DND-41 (cell line): ENCODE measurements at regions not wholly inside any gene's neighbourhood (a gene's known extent, or its start where the extent isn't known, plus 50 kb on each side); places are given as distances from the start of the nearest gene placed in this dataset.

ENCODE experiments used
- EZH2 ChIP-seq: IDR thresholded peaks from 3 replicates; pipeline ENCODE4 v1.6.1; 2012; ENCODE audit warnings: borderline replicate concordance, low read depth, mild to moderate bottlenecking, moderate library complexity, low read length, inconsistent platforms; ENCODE audit not compliant: severe bottlenecking
- TF ChIP-seq, protein P1 (sequence below): IDR thresholded peaks from 2 replicates; pipeline ENCODE4 v1.5.1; 2012; ENCODE audit warnings: borderline replicate concordance, low read length, moderate library complexity, mild to moderate bottlenecking; ENCODE audit not compliant: poor library complexity, severe bottlenecking; ENCODE audit errors: extremely low read depth

DNA sequence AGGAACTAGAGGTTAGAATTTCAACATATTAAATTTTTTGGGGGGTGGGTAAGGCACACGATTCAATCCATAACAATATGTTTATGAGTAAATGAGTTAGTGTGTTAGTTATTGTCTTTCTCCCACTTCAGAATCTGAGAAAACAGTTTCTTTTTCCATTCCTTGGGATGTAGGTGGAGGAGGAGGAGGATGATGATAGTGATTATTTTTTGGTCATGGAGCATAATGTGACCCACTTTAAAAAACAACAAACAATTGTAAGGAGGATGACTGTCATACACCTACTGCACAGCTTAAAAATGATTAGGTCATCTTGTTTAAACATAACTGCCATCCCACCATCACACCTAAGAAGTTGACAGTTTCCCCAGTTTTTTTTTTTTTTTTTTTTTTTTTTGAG, 148.7 kb downstream of the CDRT15L2 start:
- TF ChIP-seq, protein P1, sequence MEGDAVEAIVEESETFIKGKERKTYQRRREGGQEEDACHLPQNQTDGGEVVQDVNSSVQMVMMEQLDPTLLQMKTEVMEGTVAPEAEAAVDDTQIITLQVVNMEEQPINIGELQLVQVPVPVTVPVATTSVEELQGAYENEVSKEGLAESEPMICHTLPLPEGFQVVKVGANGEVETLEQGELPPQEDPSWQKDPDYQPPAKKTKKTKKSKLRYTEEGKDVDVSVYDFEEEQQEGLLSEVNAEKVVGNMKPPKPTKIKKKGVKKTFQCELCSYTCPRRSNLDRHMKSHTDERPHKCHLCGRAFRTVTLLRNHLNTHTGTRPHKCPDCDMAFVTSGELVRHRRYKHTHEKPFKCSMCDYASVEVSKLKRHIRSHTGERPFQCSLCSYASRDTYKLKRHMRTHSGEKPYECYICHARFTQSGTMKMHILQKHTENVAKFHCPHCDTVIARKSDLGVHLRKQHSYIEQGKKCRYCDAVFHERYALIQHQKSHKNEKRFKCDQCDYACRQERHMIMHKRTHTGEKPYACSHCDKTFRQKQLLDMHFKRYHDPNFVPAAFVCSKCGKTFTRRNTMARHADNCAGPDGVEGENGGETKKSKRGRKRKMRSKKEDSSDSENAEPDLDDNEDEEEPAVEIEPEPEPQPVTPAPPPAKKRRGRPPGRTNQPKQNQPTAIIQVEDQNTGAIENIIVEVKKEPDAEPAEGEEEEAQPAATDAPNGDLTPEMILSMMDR = no peak
- TF ChIP-seq EZH2 = no peak
